Nephron (organoid): ENCODE measurements at regions not wholly inside any gene's neighbourhood (a gene's known extent, or its start where the extent isn't known, plus 50 kb on each side); places are given as distances from the start of the nearest gene placed in this dataset.
A peak's percentile ranks its signal among the peaks of the same experiment; 100 is the strongest.

Experiments used
- H3K27ac Mint-ChIP-seq, 3 experiments: 2 replicates each; pipeline ENCODE4 v1.8.0; 2020; ENCODE audit warnings: mixed read lengths in 3 of 3, mild to moderate bottlenecking in 2 of 3, moderate library complexity in 1 of 3
- H3K27me3 Mint-ChIP-seq: 2 replicates; pipeline ENCODE4 v1.8.0; 2021; ENCODE audit warnings: low read depth, mild to moderate bottlenecking, moderate library complexity, mixed read lengths
- H3K36me3 Mint-ChIP-seq: 2 replicates; pipeline ENCODE4 v1.8.0; 2020; ENCODE audit warnings: low read depth, mixed read lengths
- H3K4me1 Mint-ChIP-seq: 2 replicates; pipeline ENCODE4 v1.8.0; 2020; ENCODE audit warnings: mixed read lengths
- H3K4me3 Mint-ChIP-seq, 3 experiments: 2 replicates each; pipeline ENCODE4 v1.8.0; 2020; ENCODE audit warnings: mild to moderate bottlenecking in 3 of 3, mixed read lengths in 3 of 3, moderate library complexity in 2 of 3
- H3K9me3 Mint-ChIP-seq: 2 replicates; pipeline ENCODE4 v1.8.0; 2020; ENCODE audit warnings: mixed read lengths
- CTCF ChIP-seq, 3 experiments: fragments of 200-600 bp; sonication (generic); IDR thresholded peaks; one replicate each; pipeline ENCODE4 v1.5.0; 2021; ENCODE audit warnings: antibody characterized with exemption in 3 of 3; ENCODE audit not compliant: unreplicated experiment in 3 of 3

- no peak for TF ChIP-seq CTCF (IDR thresholded peaks at IDR 0.05; ENCODE audit: unreplicated experiment in 3 of 3)
- Mint-ChIP-seq H3K36me3 (no peaks in the 10 kb centered on the region), H3K4me3 (no peak overlapping the region), H3K4me1 (peaks cover 14% of the 10 kb centered on the region), H3K27ac (no peak overlapping the region), H3K9me3 (peaks cover 5% of the 10 kb centered on the region), H3K27me3 (no peaks in the 10 kb centered on the region)
These were observed 1085.6 kb upstream of the WWC1 start for GRCh38 chr5:167205881-167206280.

GRCh38 chr5:167207081-167207480 lies 1084.4 kb upstream of the WWC1 start:
- no peaks in the 10 kb centered on the region for H3K36me3 Mint-ChIP-seq
- H3K27me3 Mint-ChIP-seq: no peaks in the 10 kb centered on the region
- H3K27ac Mint-ChIP-seq: peak overlapping the region in 1 of 3 experiments; percentile 45
- no peak for TF ChIP-seq CTCF (IDR thresholded peaks at IDR 0.05; ENCODE audit: unreplicated experiment in 3 of 3)
- peaks cover 11% of the 10 kb centered on the region for H3K4me1 Mint-ChIP-seq
- H3K4me3 Mint-ChIP-seq: no peak overlapping the region
- peaks cover 5% of the 10 kb centered on the region for H3K9me3 Mint-ChIP-seq

- no peaks in the 10 kb centered on the region for H3K27me3 Mint-ChIP-seq
- H3K27ac Mint-ChIP-seq: no peak overlapping the region
- TF ChIP-seq CTCF (IDR thresholded peaks at IDR 0.05; ENCODE audit: unreplicated experiment in 3 of 3): no peak
- H3K36me3 Mint-ChIP-seq: no peaks in the 10 kb centered on the region
- H3K4me1 Mint-ChIP-seq: peaks cover 11% of the 10 kb centered on the region
- no peak overlapping the region for H3K4me3 Mint-ChIP-seq
- H3K9me3 Mint-ChIP-seq: peaks cover 5% of the 10 kb centered on the region
These were observed 1082.5 kb upstream of the WWC1 start for GRCh38 chr5:167208911-167209310.

GRCh38 chr5:167217097-167217743 lies 1074.2 kb upstream of the WWC1 start:
- no peaks in the 10 kb centered on the region for H3K4me1 Mint-ChIP-seq
- peak; percentile 21 to 32 (median 22) for TF ChIP-seq CTCF (IDR thresholded peaks at IDR 0.05; ENCODE audit: unreplicated experiment in 3 of 3)

GRCh38 chr5:167219298-167219697 lies 1072.1 kb upstream of the WWC1 start:
- H3K27me3 Mint-ChIP-seq: peaks cover 4% of the 10 kb centered on the region
- no peak overlapping the region for H3K27ac Mint-ChIP-seq
- H3K4me1 Mint-ChIP-seq: peaks cover 4% of the 10 kb centered on the region
- H3K4me3 Mint-ChIP-seq: no peak overlapping the region
- no peak for TF ChIP-seq CTCF (IDR thresholded peaks at IDR 0.05; ENCODE audit: unreplicated experiment in 3 of 3)
- no peaks in the 10 kb centered on the region for H3K36me3 Mint-ChIP-seq
- peaks cover 4% of the 10 kb centered on the region for H3K9me3 Mint-ChIP-seq

More at GRCh38 chr5:167217097-167217743, 1074.2 kb upstream of the WWC1 start:
- H3K27me3 Mint-ChIP-seq: peaks cover 4% of the 10 kb centered on the region
- H3K9me3 Mint-ChIP-seq: no peaks in the 10 kb centered on the region
- no peaks in the 10 kb centered on the region for H3K36me3 Mint-ChIP-seq
- no peak overlapping the region for H3K4me3 Mint-ChIP-seq
- H3K27ac Mint-ChIP-seq: no peak overlapping the region

GRCh38 chr5:167226386-167226785 lies 1065.1 kb upstream of the WWC1 start:
- Mint-ChIP-seq H3K4me1 (peaks cover 4% of the 10 kb centered on the region), H3K4me3 (no peak overlapping the region), H3K27me3 (no peaks in the 10 kb centered on the region), H3K36me3 (no peaks in the 10 kb centered on the region), H3K27ac (no peak overlapping the region), H3K9me3 (peaks cover 42% of the 10 kb centered on the region)
- no peak for TF ChIP-seq CTCF (IDR thresholded peaks at IDR 0.05; ENCODE audit: unreplicated experiment in 3 of 3)
